ENCODE measurements at regions not wholly inside any gene's neighbourhood (a gene's known extent, or its start where the extent isn't known, plus 50 kb on each side); places are given as distances from the start of the nearest gene placed in this dataset.

DNA sequence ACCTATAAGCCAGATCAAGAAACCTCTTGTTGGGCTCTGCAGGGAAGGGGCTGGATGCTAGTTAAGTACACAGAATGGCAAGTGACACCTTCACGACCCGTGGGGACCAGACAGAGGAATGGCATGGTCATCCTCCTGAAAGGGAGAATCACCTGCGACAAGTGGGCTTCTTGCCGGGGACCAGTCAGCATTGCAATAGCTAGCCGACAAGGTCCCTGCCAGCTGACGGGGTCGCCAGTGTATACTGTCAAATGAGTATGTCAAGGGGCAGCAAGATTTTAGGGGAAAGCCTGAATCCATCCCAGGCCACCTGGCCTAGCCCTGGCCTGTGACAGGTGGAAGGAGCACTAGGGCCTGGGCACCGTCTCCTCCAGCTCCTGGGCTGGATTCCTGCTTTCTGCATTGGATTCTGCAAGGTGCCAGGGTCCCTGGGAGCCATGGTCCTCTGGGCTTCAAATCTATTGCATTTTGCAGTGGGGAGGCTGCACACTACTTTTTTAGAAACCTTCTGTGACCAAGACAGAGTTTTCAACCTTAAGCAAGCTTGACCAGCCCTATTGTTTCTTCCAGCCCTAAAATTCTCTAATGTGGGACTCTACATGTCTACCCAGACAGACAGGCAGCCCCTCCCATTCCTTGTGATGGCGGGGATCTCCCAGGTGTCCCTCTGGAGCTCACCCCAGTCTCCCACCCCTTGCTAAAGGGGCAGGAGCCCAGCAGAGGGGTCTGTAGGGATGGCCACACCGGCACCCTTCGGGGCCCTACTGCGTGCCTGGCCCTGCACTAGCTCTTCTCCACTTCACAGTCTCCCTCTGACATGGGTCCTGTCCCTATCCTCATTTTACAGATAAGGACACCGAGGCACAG, 178.5 kb downstream of the GLI2 start:
- TF ChIP-seq POLR2AphosphoS5 (IDR thresholded peaks at IDR 0.05; ENCODE audit: low read depth, low read length) (no peak), POLR2A (IDR thresholded peaks at IDR 0.05; ENCODE audit: low read depth, low read length) (no peak), TAF1 (IDR thresholded peaks at IDR 0.05; ENCODE audit: low read depth, low read length) (no peak), SPI1 (IDR thresholded peaks at IDR 0.05; ENCODE audit: low read depth, low read length) (no peak), PAX5 (IDR thresholded peaks at IDR 0.05; ENCODE audit: insufficient read depth, low read length, severe bottlenecking) (no peak), POU2F2 (IDR thresholded peaks at IDR 0.05; ENCODE audit: low read depth, low read length) (no peak)
